GM18502 (cell line): ENCODE measurements at regions not wholly inside any gene's neighbourhood (a gene's known extent, or its start where the extent isn't known, plus 50 kb on each side); places are given as distances from the start of the nearest gene placed in this dataset.
"Not testable (repeated sequence)": the region's sequence is repeated elsewhere in the genome, so short reads cannot be mapped to it uniquely, and the experiment has no call there.

ENCODE experiments used
- ATAC-seq: cut with Tn5 transposase; IDR thresholded peaks from one replicate; pipeline ENCODE4 v1.9.1; 2021; ENCODE audit warnings: mild to moderate bottlenecking; ENCODE audit not compliant: unreplicated experiment, poor library complexity

- not testable (repeated sequence) for ATAC-seq
Observed at GRCh38 chr6:104676679-104677078, 183.0 kb downstream of the HACE1 start.

GRCh38 chr6:104675161-104675560 is 184.6 kb downstream of the HACE1 start:
- not testable (repeated sequence) for ATAC-seq

DNA sequence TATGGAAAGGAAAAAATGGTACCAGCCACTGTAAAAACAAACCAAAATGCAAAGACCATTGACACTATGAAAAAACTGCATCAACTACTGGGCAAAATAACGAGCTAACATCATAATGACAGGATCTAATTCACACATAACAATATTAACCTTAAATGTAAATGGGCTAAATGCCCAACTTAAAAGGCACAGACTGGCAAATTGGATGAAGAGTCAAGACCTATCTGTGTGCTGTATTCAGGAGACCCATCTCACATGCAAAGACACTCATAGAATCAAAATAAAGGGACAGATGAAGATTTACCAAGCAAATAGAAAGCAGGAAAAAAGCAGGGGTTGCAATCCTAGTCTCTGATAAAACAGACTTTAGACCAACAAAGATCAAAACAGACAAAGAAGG is 186.6 kb downstream of the HACE1 start:
- not testable (repeated sequence) for ATAC-seq

DNA sequence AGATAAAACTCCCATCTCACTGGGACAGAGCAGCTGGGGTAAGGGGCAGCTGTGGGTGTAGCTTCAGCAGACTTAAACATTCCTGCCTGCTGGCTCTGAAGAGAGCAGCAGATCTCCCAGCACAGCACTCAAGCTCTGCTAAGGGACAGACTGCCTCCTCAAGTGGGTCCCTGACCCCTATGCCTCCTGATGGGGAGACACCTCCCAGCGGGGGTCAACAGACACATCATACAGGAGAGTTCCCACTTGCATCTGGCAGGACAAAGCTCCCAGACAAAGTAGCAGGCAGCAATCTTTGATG is 188.2 kb downstream of the HACE1 start:
- ATAC-seq: not testable (repeated sequence)

- not testable (repeated sequence) for ATAC-seq
Observed at GRCh38 chr6:104670834-104671590, 188.7 kb downstream of the HACE1 start.

- no peak for ATAC-seq
Observed at GRCh38 chr6:104669483-104669882, 190.2 kb downstream of the HACE1 start.

- no peak for ATAC-seq
Observed at GRCh38 chr6:104656235-104656634, 203.5 kb downstream of the HACE1 start.

DNA sequence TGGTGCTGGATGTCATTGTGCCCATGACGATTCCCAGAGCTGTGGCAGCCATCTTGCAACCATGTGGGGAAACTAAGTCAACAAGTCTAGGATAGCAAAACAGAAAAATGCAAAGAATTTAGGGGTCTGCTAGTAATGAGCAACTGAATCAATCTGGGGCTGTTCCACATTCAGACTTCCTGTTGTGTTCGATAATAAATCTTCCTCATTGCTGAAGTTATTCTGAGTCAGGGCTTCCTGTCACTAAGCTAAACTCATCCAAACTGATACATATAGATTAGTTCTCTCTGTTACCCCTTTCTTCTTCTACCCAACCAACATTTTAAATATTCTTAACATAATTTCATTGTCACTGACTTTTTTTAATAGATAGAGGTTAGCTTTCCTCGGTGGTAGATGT is 205.9 kb downstream of the HACE1 start:
- ATAC-seq: no peak

- ATAC-seq: no peak
Observed at GRCh38 chr6:104648347-104648746, 211.4 kb downstream of the HACE1 start.

GRCh38 chr6:104644848-104645247 is 214.9 kb downstream of the HACE1 start:
- no peak for ATAC-seq

DNA sequence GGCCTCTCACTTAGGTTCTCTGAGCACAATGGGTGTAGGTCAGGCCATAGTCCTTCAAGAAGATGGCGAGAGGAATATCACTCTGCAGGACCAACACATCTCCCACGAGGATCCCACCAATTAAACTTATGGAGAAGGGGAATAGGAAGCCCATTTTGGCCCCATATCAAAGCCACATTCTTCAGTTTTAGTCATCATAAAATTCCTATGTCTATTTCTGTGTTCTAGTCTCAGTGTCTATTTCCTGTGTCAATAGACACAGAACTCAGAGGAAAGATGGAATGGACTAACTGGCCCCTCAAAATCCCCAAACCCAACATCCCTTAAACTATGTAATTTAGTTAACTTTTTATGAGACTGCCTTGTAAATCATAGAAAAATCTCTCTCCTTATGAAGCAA is 216.8 kb downstream of the HACE1 start:
- no peak for ATAC-seq

GRCh38 chr6:104640761-104641160 is 219.0 kb downstream of the HACE1 start:
- ATAC-seq: no peak

DNA sequence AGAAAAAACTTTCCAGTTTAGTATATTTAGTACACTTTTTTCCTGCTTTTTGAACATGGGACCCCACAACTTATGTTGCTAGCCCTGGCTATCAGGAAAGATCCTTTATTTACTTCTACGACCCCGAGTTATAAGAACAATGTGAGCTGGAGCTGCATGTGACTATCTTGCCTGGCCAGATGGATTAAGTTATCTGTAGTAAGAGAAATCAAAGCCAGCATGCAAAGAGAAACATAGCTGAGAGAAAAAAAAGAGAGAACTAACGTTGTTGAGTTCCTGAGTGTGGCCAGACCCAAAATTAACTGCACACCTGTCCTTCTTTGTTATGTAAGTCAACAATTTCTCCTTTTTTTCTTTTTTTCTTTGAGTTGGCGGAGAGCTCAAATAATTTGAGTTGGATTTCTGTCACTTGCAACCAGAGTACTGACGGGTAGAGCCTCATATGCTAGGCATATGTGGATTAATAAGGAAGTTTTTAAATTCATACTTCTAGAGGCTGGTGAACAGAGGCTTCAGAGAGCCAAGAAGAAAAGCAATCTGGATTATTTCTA is 219.5 kb downstream of the HACE1 start:
- ATAC-seq: no peak

DNA sequence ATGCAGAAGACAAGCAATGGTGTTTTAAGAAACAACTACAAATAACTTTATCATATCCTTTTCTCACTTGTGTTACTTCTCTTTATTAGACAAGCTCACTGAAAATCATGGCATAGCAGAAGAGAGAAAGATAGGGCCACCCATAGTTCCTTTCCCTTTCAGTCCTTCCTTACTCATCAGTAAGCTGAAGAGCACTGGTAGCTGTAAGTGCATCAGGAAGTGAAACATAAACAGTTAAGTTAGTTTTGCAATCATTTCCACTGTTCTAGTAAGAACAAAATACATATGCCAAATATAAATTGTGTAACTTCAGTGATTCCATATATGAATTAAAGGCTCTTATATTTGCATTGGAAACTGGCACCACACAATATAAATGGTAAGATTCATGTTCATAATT is 220.1 kb downstream of the HACE1 start:
- ATAC-seq: peak; percentile 96

GRCh38 chr6:104638841-104639290 is 220.9 kb downstream of the HACE1 start:
- no peak for ATAC-seq

DNA sequence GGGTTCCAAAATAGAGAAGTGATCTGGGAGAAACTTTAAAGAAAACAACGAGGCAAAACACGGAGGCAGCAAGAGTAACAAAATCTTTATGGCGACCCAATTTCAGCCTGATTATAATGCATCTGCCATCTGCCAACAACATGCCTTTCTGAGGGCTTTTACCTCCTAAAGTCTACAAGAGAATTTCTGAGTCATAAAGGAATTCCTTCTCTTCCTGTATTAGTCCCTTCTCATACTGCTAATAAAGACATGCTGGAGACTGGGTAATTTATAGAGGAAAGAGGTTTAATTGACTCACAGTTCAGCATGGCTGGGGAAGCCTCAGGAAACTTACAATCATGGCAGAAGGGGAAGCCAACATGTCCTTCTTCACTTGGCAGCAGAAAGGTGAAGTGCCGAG is 226.6 kb downstream of the HACE1 start:
- no peak for ATAC-seq

GRCh38 chr6:104632588-104632987 is 227.1 kb downstream of the HACE1 start:
- no peak for ATAC-seq

- no peak for ATAC-seq
Observed at GRCh38 chr6:104630955-104631354, 228.8 kb downstream of the HACE1 start.

- ATAC-seq: no peak
Observed at GRCh38 chr6:104630522-104630921, 229.2 kb downstream of the HACE1 start.

DNA sequence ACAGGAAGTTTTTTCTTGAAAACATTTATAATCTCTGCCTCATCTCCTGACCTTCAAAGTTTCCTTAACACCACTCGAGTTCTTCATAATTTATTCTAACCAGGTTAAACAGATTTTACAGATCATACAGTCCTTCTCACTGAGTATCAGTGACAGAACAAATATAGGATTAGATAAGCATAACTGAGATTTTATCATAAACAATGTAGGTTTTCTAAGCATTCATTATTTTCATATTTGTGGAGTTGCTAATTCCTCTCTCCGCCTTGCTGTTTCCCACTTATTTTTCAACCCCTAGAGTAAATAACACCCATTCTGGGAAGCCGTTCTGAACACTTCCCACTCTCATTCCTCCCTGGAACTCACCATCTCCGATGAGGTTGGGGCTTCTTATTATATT is 229.9 kb downstream of the HACE1 start:
- ATAC-seq: no peak

GRCh38 chr6:104625536-104625935 is 234.2 kb downstream of the HACE1 start:
- no peak for ATAC-seq

GRCh38 chr6:104623052-104623690 is 236.5 kb downstream of the HACE1 start:
- ATAC-seq: peak; percentile 57
